Suprapubic skin (tissue), 4 donors: ENCODE measurements at regions not wholly inside any gene's neighbourhood (a gene's known extent, or its start where the extent isn't known, plus 50 kb on each side); places are given as distances from the start of the nearest gene placed in this dataset.

Experiments used
- DNase-seq, 2 donors: peaks; one replicate each; pipeline ENCODE4 v3.0.0-alpha.2; 2019; ENCODE audit warnings: low spot score in 2 of 2
- H3K27ac ChIP-seq: fragments of 200-600 bp; sonication (generic); one replicate; pipeline ENCODE4 v1.5.1; 2019
- H3K27me3 ChIP-seq: fragments of 200-600 bp; sonication (generic); one replicate; pipeline ENCODE4 v1.5.1; 2019
- H3K36me3 ChIP-seq: fragments of 200-600 bp; sonication (generic); one replicate; pipeline ENCODE4 v1.5.1; 2019
- H3K4me1 ChIP-seq: fragments of 200-600 bp; sonication (generic); one replicate; pipeline ENCODE4 v1.5.1; 2019
- H3K4me3 ChIP-seq: fragments of 200-600 bp; sonication (generic); one replicate; pipeline ENCODE4 v1.5.1; 2019; ENCODE audit warnings: mild to moderate bottlenecking
- H3K9me3 ChIP-seq: fragments of 200-600 bp; sonication (generic); one replicate; pipeline ENCODE4 v1.5.1; 2019
- EP300 ChIP-seq: sonication (generic); formaldehyde crosslinking; IDR thresholded peaks from one replicate; pipeline ENCODE4 v1.6.1; 2017; ENCODE audit warnings: antibody characterized with exemption
- POLR2A ChIP-seq, 2 donors: fragments of 450-650 bp; IDR thresholded peaks; one replicate each; pipeline ENCODE4 v1.6.1; 2017; ENCODE audit warnings: antibody characterized with exemption in 2 of 2, mild to moderate bottlenecking in 2 of 2, moderate library complexity in 2 of 2
- POLR2AphosphoS5 ChIP-seq, 3 donors: sonication (generic); formaldehyde crosslinking; IDR thresholded peaks; one replicate each; pipeline ENCODE4 v1.6.1; 2017; ENCODE audit warnings: antibody characterized with exemption in 3 of 3
- WGBS: methylation state at CpG from one replicate; pipeline ENCODE4 v1.1.5; 2018; 5-methylcytosine and 5-hydroxymethylcytosine counted together
- TF ChIP-seq, protein P1 (sequence below), 2 donors: fragments of 200-600 bp in 1 of 2; fragments of 450-650 bp in 1 of 2; sonication (generic) in 1 of 2; IDR thresholded peaks; one replicate each; pipeline ENCODE4 v1.5.1; 2016 to 2019; ENCODE audit warnings: antibody characterized with exemption in 2 of 2, mild to moderate bottlenecking in 1 of 2, moderate library complexity in 1 of 2

DNA sequence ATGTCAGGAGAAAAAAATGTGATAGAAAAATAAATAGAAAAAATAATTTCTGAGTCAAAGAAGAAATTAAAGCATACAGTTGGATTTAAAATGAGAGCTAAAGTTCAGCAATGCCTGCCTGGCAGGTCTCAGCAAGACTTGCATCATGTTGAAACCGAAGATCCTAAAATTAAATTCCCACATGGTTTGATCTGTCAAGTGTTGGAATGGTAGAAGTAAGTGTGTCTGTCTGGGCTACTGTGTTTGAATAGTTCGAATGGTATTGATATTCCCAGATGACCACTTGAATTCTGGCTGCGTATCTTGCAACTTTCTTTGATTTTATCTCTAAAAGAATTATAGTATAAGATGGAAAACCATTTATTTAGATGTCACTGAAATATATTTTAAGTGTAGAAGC lies 1349.6 kb downstream of the EPHA7 start:
- Histone ChIP-seq H3K36me3 (no peaks in the 10 kb centered on the region), H3K4me1 (no peaks in the 10 kb centered on the region), H3K9me3 (no peaks in the 10 kb centered on the region), H3K27me3 (no peaks in the 10 kb centered on the region), H3K4me3 (no peak overlapping the region), H3K27ac (no peak overlapping the region)
- no peak for DNase-seq
- WGBS = 40% methylated on average over 3 of the region's 3 CpGs
- TF ChIP-seq, protein P1, sequence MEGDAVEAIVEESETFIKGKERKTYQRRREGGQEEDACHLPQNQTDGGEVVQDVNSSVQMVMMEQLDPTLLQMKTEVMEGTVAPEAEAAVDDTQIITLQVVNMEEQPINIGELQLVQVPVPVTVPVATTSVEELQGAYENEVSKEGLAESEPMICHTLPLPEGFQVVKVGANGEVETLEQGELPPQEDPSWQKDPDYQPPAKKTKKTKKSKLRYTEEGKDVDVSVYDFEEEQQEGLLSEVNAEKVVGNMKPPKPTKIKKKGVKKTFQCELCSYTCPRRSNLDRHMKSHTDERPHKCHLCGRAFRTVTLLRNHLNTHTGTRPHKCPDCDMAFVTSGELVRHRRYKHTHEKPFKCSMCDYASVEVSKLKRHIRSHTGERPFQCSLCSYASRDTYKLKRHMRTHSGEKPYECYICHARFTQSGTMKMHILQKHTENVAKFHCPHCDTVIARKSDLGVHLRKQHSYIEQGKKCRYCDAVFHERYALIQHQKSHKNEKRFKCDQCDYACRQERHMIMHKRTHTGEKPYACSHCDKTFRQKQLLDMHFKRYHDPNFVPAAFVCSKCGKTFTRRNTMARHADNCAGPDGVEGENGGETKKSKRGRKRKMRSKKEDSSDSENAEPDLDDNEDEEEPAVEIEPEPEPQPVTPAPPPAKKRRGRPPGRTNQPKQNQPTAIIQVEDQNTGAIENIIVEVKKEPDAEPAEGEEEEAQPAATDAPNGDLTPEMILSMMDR (IDR thresholded peaks at IDR 0.05) = no peak
- TF ChIP-seq POLR2AphosphoS5 (IDR thresholded peaks at IDR 0.05) = no peak
- TF ChIP-seq EP300 = no peak
- TF ChIP-seq POLR2A (IDR thresholded peaks at IDR 0.05) = no peak

DNA sequence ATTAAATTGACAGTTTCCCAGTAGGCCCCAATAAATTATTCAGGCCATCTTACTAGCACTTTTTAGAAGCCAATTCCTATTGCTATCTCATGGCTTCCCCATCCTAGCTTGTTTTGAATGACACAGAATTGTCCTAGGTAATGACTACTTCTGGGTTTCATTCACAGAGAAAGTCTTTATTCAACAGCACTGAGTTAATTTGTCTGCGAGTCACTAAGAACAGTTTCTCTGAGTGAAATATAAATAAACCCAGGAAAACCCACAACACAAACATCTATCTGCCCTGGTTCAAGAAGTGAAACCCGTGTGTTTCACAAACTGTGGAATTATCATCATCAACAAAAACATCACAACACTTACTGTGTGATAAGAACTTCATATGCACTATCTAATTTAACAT lies 1366.8 kb downstream of the EPHA7 start:
- Histone ChIP-seq H3K36me3 (no peaks in the 10 kb centered on the region), H3K4me3 (no peak overlapping the region), H3K9me3 (no peaks in the 10 kb centered on the region), H3K27ac (no peak overlapping the region), H3K27me3 (no peaks in the 10 kb centered on the region), H3K4me1 (no peaks in the 10 kb centered on the region)
- WGBS = 72% methylated on average over 2 of the region's 2 CpGs
- TF ChIP-seq EP300 (no peak), POLR2A (IDR thresholded peaks at IDR 0.05) (no peak), POLR2AphosphoS5 (IDR thresholded peaks at IDR 0.05) (no peak)
- TF ChIP-seq, protein P1 (IDR thresholded peaks at IDR 0.05) = no peak
- no peak for DNase-seq

DNA sequence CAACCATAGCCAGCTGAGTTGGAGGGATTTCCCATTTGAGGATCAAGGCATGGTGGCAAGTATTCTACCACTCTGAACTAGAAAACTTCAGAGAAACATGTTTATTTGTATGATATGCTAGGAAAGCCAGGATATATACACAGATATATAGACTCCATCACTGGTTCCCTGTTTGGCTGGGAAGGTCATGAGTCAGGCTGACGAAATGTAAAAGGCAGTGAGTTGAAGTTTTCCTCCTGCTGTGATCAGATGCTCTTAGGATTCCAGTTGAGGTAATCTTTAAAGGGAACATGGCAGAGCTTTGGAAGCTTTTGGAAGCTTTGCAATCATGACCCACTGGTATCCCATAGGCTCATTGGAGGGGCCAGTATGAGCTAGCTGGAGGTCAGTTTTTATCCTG lies 1369.1 kb downstream of the EPHA7 start:
- Histone ChIP-seq H3K4me1 (no peaks in the 10 kb centered on the region), H3K27me3 (no peaks in the 10 kb centered on the region), H3K27ac (no peak overlapping the region), H3K4me3 (no peak overlapping the region), H3K9me3 (no peaks in the 10 kb centered on the region), H3K36me3 (no peaks in the 10 kb centered on the region)
- DNase-seq = no peak
- TF ChIP-seq, protein P1 (IDR thresholded peaks at IDR 0.05) = no peak
- no peak for TF ChIP-seq EP300
- WGBS = 68% methylated on average over 1 of the region's 1 CpG

DNA sequence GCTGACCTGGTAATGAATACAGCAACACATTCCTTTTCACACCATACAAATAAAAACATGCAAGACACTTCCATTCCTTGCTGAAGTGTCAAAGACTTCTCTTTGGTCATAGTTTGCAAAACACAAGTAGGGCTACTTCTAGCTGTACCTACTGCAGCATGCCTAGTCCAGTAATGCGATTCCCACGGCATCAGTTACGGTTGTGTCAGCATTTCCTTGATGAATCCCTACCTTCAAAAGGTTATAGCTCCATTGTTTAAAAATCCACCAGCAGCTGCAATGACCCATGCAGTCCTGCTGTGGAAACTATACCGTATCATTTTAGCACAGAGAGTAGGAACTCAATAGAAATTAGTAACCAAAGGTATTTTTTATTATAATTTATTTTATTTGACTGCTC lies 1371.5 kb downstream of the EPHA7 start:
- H3K4me3 ChIP-seq = no peak overlapping the region
- WGBS = 78% methylated on average over 4 of the region's 4 CpGs
- TF ChIP-seq POLR2AphosphoS5 (IDR thresholded peaks at IDR 0.05) = no peak
- TF ChIP-seq, protein P1 (IDR thresholded peaks at IDR 0.05) = no peak
- no peak for TF ChIP-seq POLR2A (IDR thresholded peaks at IDR 0.05)
- TF ChIP-seq EP300 = no peak
- no peaks in the 10 kb centered on the region for H3K9me3 ChIP-seq
- no peaks in the 10 kb centered on the region for H3K36me3 ChIP-seq
- no peaks in the 10 kb centered on the region for H3K4me1 ChIP-seq
- no peaks in the 10 kb centered on the region for H3K27me3 ChIP-seq
- no peak overlapping the region for H3K27ac ChIP-seq
- DNase-seq = no peak

DNA sequence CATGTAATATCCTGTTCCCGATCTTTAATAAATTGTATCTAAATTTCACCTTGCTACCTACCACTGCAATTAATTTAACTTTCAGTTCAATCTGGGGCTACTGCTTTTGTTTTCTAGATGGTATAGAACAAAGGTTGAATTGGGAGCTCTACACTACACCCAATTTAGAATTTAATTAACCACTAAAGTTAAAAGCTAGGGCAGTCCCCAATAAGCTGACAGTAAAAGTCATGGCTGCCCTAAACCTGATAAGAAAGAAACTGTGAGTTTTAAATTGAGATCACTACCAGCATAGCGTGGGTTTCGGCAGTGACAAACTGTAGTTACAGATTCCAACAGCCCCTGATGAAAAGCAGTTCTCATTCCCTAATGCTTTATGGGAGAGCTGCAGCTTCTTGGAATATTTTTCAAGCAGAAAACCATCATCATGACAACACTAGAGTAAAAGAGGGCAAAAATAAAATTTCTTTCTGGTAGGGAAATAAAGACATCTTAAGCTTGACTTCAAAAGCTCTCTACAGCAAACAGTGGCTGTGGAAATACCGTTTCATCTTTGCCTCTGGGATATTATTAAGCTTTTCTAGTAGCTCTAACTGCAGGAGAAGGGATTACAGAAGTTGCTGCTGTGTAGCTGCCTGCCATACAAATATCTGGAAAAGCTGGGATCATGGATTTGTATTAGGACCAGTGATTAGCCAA lies 1372.1 kb downstream of the EPHA7 start:
- H3K4me1 ChIP-seq = no peaks in the 10 kb centered on the region
- 53% methylated on average over 4 of the region's 4 CpGs for WGBS
- H3K27ac ChIP-seq = no peak overlapping the region
- H3K27me3 ChIP-seq = no peaks in the 10 kb centered on the region
- no peaks in the 10 kb centered on the region for H3K9me3 ChIP-seq
- H3K4me3 ChIP-seq = no peak overlapping the region
- TF ChIP-seq EP300 (no peak), POLR2A (IDR thresholded peaks at IDR 0.05) (no peak), POLR2AphosphoS5 (IDR thresholded peaks at IDR 0.05) (no peak)
- TF ChIP-seq, protein P1 (IDR thresholded peaks at IDR 0.05) = no peak
- DNase-seq = no peak
- H3K36me3 ChIP-seq = no peaks in the 10 kb centered on the region
